Right lung (tissue), 2 donors: ENCODE measurements at regions not wholly inside any gene's neighbourhood (a gene's known extent, or its start where the extent isn't known, plus 50 kb on each side); places are given as distances from the start of the nearest gene placed in this dataset.

Experiments
- DNase-seq, 2 donors: peaks; one replicate each; pipeline ENCODE4 v3.0.0-alpha.2; 2013

GRCh38 chr12:98344046-98344930, 171.1 kb upstream of the TMPO start:
- DNase-seq = no peak

GRCh38 chr12:98345308-98345876, 170.0 kb upstream of the TMPO start:
- no peak for DNase-seq

- no peak for DNase-seq
Measured at GRCh38 chr12:98351089-98351488, 164.3 kb upstream of the TMPO start.

GRCh38 chr12:98351784-98352183, 163.6 kb upstream of the TMPO start:
- no peak for DNase-seq

GRCh38 chr12:98352218-98352811, 163.1 kb upstream of the TMPO start:
- no peak for DNase-seq

GRCh38 chr12:98352835-98353234, 162.6 kb upstream of the TMPO start:
- no peak for DNase-seq

GRCh38 chr12:98354520-98355035, 160.8 kb upstream of the TMPO start:
- no peak for DNase-seq

- DNase-seq = no peak
Measured at GRCh38 chr12:98355322-98355721, 160.1 kb upstream of the TMPO start.

GRCh38 chr12:98355933-98356332, 159.5 kb upstream of the TMPO start:
- DNase-seq = no peak

- no peak for DNase-seq
Measured at GRCh38 chr12:98358144-98358543, 157.2 kb upstream of the TMPO start.

GRCh38 chr12:98359856-98360255, 155.5 kb upstream of the TMPO start:
- no peak for DNase-seq

- DNase-seq = no peak
Measured at GRCh38 chr12:98360401-98360800, 155.0 kb upstream of the TMPO start.

- DNase-seq = peak in 1 of 2 donors; percentile 15
Measured at GRCh38 chr12:98369581-98369980, 145.8 kb upstream of the TMPO start.

- DNase-seq = no peak
Measured at GRCh38 chr12:98370976-98371375, 144.4 kb upstream of the TMPO start.

GRCh38 chr12:98371419-98371818, 144.0 kb upstream of the TMPO start:
- no peak for DNase-seq

- DNase-seq = no peak
Measured at GRCh38 chr12:98372340-98373024, 142.9 kb upstream of the TMPO start.

- DNase-seq = peak in 1 of 2 donors; percentile 42
Measured at GRCh38 chr12:98373025-98373554, 142.3 kb upstream of the TMPO start.

GRCh38 chr12:98374007-98374406, 141.4 kb upstream of the TMPO start:
- DNase-seq = no peak

- no peak for DNase-seq
Measured at GRCh38 chr12:98379106-98379505, 136.3 kb upstream of the TMPO start.

GRCh38 chr12:98385641-98386040, 129.7 kb upstream of the TMPO start:
- no peak for DNase-seq

GRCh38 chr12:98387444-98387843, 127.9 kb upstream of the TMPO start:
- DNase-seq = no peak

- DNase-seq = no peak
Measured at GRCh38 chr12:98388126-98388525, 127.3 kb upstream of the TMPO start.
